Natural killer cell (primary cell): ENCODE measurements at regions not wholly inside any gene's neighbourhood (a gene's known extent, or its start where the extent isn't known, plus 50 kb on each side); places are given as distances from the start of the nearest gene placed in this dataset.
"Not testable (repeated sequence)": the region's sequence is repeated elsewhere in the genome, so short reads cannot be mapped to it uniquely, and the experiment has no call there.

Experiments used
- ATAC-seq, 3 donors: fragments of 150-1000 bp in 2 of 3; fragments of 200-7000 bp in 1 of 3; cut with Tn5 transposase; 1 replicate in 1 of 3; 2 replicates in 2 of 3; pipeline ENCODE4 v1.10.0; 2021; ENCODE audit warnings: mild to moderate bottlenecking in 2 of 3, moderate library complexity in 2 of 3
- DNase-seq, 2 donors: peaks; one replicate each; pipeline versions ENCODE4 v3.0.0 to v3.0.0-alpha.2; 2013 to 2021; ENCODE audit warnings: mixed read lengths in 1 of 2
- H3K27ac ChIP-seq: one replicate; pipeline ENCODE4 v1.5.1; 2013; ENCODE audit warnings: mild to moderate bottlenecking, low read length
- H3K27me3 ChIP-seq: one replicate; pipeline ENCODE4 v1.6.1; 2013; ENCODE audit warnings: low read length; ENCODE audit not compliant: control insufficient read depth, insufficient read depth
- H3K36me3 ChIP-seq: one replicate; pipeline ENCODE4 v1.6.1; 2013; ENCODE audit warnings: low read length; ENCODE audit not compliant: control insufficient read depth, insufficient read depth
- H3K4me1 ChIP-seq: one replicate; pipeline ENCODE4 v1.6.1; 2013; ENCODE audit warnings: low read length; ENCODE audit not compliant: control insufficient read depth, insufficient read depth
- H3K4me3 ChIP-seq: one replicate; pipeline ENCODE4 v1.5.1; 2013; ENCODE audit warnings: low read length
- H3K9me3 ChIP-seq: one replicate; pipeline ENCODE4 v1.6.1; 2013; ENCODE audit warnings: low read length; ENCODE audit not compliant: control insufficient read depth, insufficient read depth
- H3K27ac Mint-ChIP-seq, 2 donors: one replicate each; pipeline ENCODE4 v1.8.0; 2022; ENCODE audit warnings: mild to moderate bottlenecking in 2 of 2, mixed read lengths in 2 of 2, moderate library complexity in 1 of 2
- H3K27me3 Mint-ChIP-seq, 2 donors: one replicate each; pipeline ENCODE4 v1.8.0; 2022; ENCODE audit warnings: low read depth in 2 of 2, mixed read lengths in 2 of 2
- H3K36me3 Mint-ChIP-seq: one replicate; pipeline ENCODE4 v1.8.0; 2022; ENCODE audit warnings: mixed read lengths
- H3K4me1 Mint-ChIP-seq, 2 donors: one replicate each; pipeline ENCODE4 v1.8.0; 2022; ENCODE audit warnings: mixed read lengths in 2 of 2
- H3K4me3 Mint-ChIP-seq: one replicate; pipeline ENCODE4 v1.8.0; 2022; ENCODE audit warnings: mild to moderate bottlenecking, moderate library complexity, mixed read lengths
- H3K9me3 Mint-ChIP-seq, 2 donors: one replicate each; pipeline ENCODE4 v1.8.0; 2022; ENCODE audit warnings: mixed read lengths in 2 of 2
- CTCF ChIP-seq: fragments of 200-600 bp; IDR thresholded peaks from one replicate; pipeline ENCODE4 v1.8.0; 2022; ENCODE audit warnings: antibody characterized with exemption
- WGBS: methylation state at CpG from one replicate; pipeline ENCODE4 v1.1.7; 2013; ENCODE audit warnings: missing lambda C conversion rate; ENCODE audit not compliant: insufficient coverage; 5-methylcytosine and 5-hydroxymethylcytosine counted together
- intact Hi-C: fragments of 100-400 bp; cut with micrococcal nuclease; formaldehyde crosslinking; loops from one replicate; pipeline ENCODE4 v1.14.2; 2022

- H3K4me3 Mint-ChIP-seq: no peak overlapping the region
- no peak overlapping the region for H3K27ac Mint-ChIP-seq
- Histone ChIP-seq H3K9me3 (no peaks in the 10 kb centered on the region), H3K4me1 (no peaks in the 10 kb centered on the region), H3K27ac (no peak overlapping the region), H3K27me3 (no peaks in the 10 kb centered on the region), H3K4me3 (no peak overlapping the region), H3K36me3 (no peaks in the 10 kb centered on the region)
- no peaks in the 10 kb centered on the region for H3K36me3 Mint-ChIP-seq
- DNase-seq (no peak), ATAC-seq (no peak)
- no peaks in the 10 kb centered on the region for H3K4me1 Mint-ChIP-seq
- no peak for TF ChIP-seq CTCF
- H3K27me3 Mint-ChIP-seq: peaks cover 2 to 9% of the 10 kb centered on the region in 2 donors
- WGBS: 86% methylated on average over 7 of the region's 7 CpGs
- no peaks in the 10 kb centered on the region for H3K9me3 Mint-ChIP-seq
- intact Hi-C loops: no loop called here
Measured at GRCh38 chr15:66886686-66887273, 178.6 kb upstream of the SMAD3 start.

GRCh38 chr15:66889298-66889697 is 176.1 kb upstream of the SMAD3 start:
- H3K4me1 Mint-ChIP-seq, H3K4me3 ChIP-seq, intact Hi-C loops, DNase-seq, H3K9me3 ChIP-seq, H3K27ac Mint-ChIP-seq, H3K4me1 ChIP-seq, H3K27ac ChIP-seq, H3K9me3 Mint-ChIP-seq, H3K36me3 ChIP-seq, H3K4me3 Mint-ChIP-seq, H3K27me3 ChIP-seq, ATAC-seq, H3K36me3 Mint-ChIP-seq: not testable (repeated sequence)
- H3K27me3 Mint-ChIP-seq: peaks cover 9 to 19% of the 10 kb centered on the region in 2 donors

- Histone ChIP-seq H3K4me3 (no peak overlapping the region), H3K36me3 (no peaks in the 10 kb centered on the region), H3K27me3 (no peaks in the 10 kb centered on the region), H3K9me3 (no peaks in the 10 kb centered on the region), H3K27ac (no peak overlapping the region), H3K4me1 (no peaks in the 10 kb centered on the region)
- no peaks in the 10 kb centered on the region for H3K4me1 Mint-ChIP-seq
- H3K9me3 Mint-ChIP-seq: no peaks in the 10 kb centered on the region
- H3K4me3 Mint-ChIP-seq: no peak overlapping the region
- H3K36me3 Mint-ChIP-seq: no peaks in the 10 kb centered on the region
- H3K27me3 Mint-ChIP-seq: peaks cover 16 to 30% of the 10 kb centered on the region in 2 donors
- DNase-seq (no peak), ATAC-seq (no peak)
- intact Hi-C loops: no loop called here
- 100% methylated on average over 1 of the region's 2 CpGs for WGBS
- no peak for TF ChIP-seq CTCF
- no peak overlapping the region for H3K27ac Mint-ChIP-seq
Measured at GRCh38 chr15:66891776-66892175, 173.6 kb upstream of the SMAD3 start.

GRCh38 chr15:66893294-66893693 is 172.1 kb upstream of the SMAD3 start:
- Histone ChIP-seq H3K4me3 (no peak overlapping the region), H3K4me1 (no peaks in the 10 kb centered on the region), H3K9me3 (no peaks in the 10 kb centered on the region), H3K27ac (no peak overlapping the region), H3K27me3 (no peaks in the 10 kb centered on the region), H3K36me3 (no peaks in the 10 kb centered on the region)
- peaks cover 17 to 30% of the 10 kb centered on the region in 2 donors for H3K27me3 Mint-ChIP-seq
- H3K27ac Mint-ChIP-seq: no peak overlapping the region
- H3K9me3 Mint-ChIP-seq: no peaks in the 10 kb centered on the region
- 65% methylated on average over 4 of the region's 4 CpGs for WGBS
- ATAC-seq (no peak), DNase-seq (no peak)
- no peak overlapping the region for H3K4me3 Mint-ChIP-seq
- H3K36me3 Mint-ChIP-seq: no peaks in the 10 kb centered on the region
- intact Hi-C loops: no loop called here
- no peaks in the 10 kb centered on the region for H3K4me1 Mint-ChIP-seq
- TF ChIP-seq CTCF: no peak
